ENCODE measurements at regions not wholly inside any gene's neighbourhood (a gene's known extent, or its start where the extent isn't known, plus 50 kb on each side); places are given as distances from the start of the nearest gene placed in this dataset.

DNA sequence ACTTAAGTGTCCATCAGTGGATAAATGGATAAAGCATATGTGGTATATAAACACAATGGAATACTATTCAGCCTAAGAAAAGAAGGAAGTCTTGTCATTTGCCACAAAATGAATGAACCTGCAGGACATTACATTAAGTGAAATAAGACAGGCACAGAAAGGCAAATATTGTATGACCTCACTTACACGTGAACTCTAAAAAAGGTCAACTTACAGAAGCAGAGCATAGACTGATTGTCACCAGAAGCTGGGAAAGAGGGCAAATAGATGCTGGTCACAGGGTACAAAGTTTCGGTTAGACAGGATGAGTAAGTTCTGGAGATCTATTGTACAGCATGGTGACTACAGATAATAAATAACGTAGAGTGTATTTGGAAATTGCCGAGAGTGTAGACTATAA is 247.7 kb downstream of the RAB28 start:
- no peak overlapping the region for H3K27ac ChIP-seq (ENCODE audit: extremely low read depth, low read depth, low read length)
- TF ChIP-seq ZBTB49 (tag by site-specific recombination; IDR thresholded peaks at IDR 0.05; ENCODE audit: low read depth) (no peak), EGR2 (tag by site-specific recombination; IDR thresholded peaks at IDR 0.05; ENCODE audit: low read depth) (no peak), FEZF1 (tag by site-specific recombination; IDR thresholded peaks at IDR 0.05) (no peak), ZNF660 (tag by site-specific recombination; IDR thresholded peaks at IDR 0.05) (no peak)
- H3K4me1 ChIP-seq (ENCODE audit: control insufficient read depth, insufficient read depth, low read length) = no peaks in the 10 kb centered on the region
- H3K9me3 ChIP-seq (ENCODE audit: control insufficient read depth, insufficient read depth, low read depth, low read length) = no peaks in the 10 kb centered on the region
- H3K36me3 ChIP-seq (ENCODE audit: control insufficient read depth in 2 of 2, insufficient read depth in 1 of 2, low read length in 2 of 2) = no peaks in the 10 kb centered on the region
- H3K4me3 ChIP-seq (ENCODE audit: low read depth, low read length) = no peak overlapping the region
- POLR2A ChIA-PET = no interaction called here
- CTCF ChIA-PET = interaction anchor here (0.7 kb wide), 1 partner anchor 389 kb away, joined by 3 read pairs; no protein-coding TSS in a partner anchor

DNA sequence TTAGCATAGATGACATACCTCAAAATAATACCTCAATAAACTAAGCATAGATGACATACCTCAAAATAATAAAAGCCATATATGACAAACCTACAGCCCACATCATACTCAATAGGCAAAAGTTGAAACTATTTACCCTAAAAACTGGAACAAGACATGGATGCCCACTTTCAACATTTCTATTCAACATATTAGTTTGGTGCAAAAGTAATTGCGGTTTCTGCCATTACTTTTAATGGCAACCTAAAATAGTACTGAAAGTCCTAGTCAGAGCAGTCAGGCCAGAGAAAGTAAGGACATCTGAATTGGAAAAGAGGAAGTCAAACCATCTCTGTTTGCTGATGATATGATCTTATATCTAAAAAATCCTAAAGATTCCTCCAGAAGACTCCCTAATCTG is 250.4 kb downstream of the RAB28 start:
- CTCF ChIA-PET = no interaction called here
- POLR2A ChIA-PET = no interaction called here
- no peaks in the 10 kb centered on the region for H3K9me3 ChIP-seq (ENCODE audit: control insufficient read depth, insufficient read depth, low read depth, low read length)
- H3K36me3 ChIP-seq (ENCODE audit: control insufficient read depth in 2 of 2, insufficient read depth in 1 of 2, low read length in 2 of 2) = no peaks in the 10 kb centered on the region
- TF ChIP-seq ZNF221 (tag by site-specific recombination; IDR thresholded peaks at IDR 0.05; ENCODE audit: borderline replicate concordance) = no peak
- TF ChIP-seq KLF7 (tag by site-specific recombination; IDR thresholded peaks at IDR 0.05; ENCODE audit: borderline replicate concordance) = no peak
- TF ChIP-seq ZNF155 (tag by site-specific recombination; IDR thresholded peaks at IDR 0.05) = no peak
- no peak for TF ChIP-seq ZFP41 (tag by site-specific recombination; IDR thresholded peaks at IDR 0.05; ENCODE audit: borderline replicate concordance)
- no peak for TF ChIP-seq ZNF658 (tag by site-specific recombination; IDR thresholded peaks at IDR 0.05)
- no peak for TF ChIP-seq TSHZ1 (tag by site-specific recombination; IDR thresholded peaks at IDR 0.05; ENCODE audit: borderline replicate concordance)
- no peak for TF ChIP-seq ZBTB49 (tag by site-specific recombination; IDR thresholded peaks at IDR 0.05; ENCODE audit: low read depth)
- TF ChIP-seq ZNF223 (tag by site-specific recombination; IDR thresholded peaks at IDR 0.05) = no peak
- TF ChIP-seq ZNF624 (tag by site-specific recombination; IDR thresholded peaks at IDR 0.05) = no peak
- no peak for TF ChIP-seq ZBTB26 (tag by site-specific recombination; optimal IDR thresholded peaks at IDR 0.05)
- TF ChIP-seq FEZF1 (tag by site-specific recombination; IDR thresholded peaks at IDR 0.05) = no peak
- TF ChIP-seq ELK4 (IDR thresholded peaks at IDR 0.05; ENCODE audit: borderline replicate concordance, low read depth, low read length) = no peak
- H3K4me1 ChIP-seq (ENCODE audit: control insufficient read depth, insufficient read depth, low read length) = no peaks in the 10 kb centered on the region
- no peak overlapping the region for H3K4me3 ChIP-seq (ENCODE audit: low read depth, low read length)
- no peak overlapping the region for H3K27ac ChIP-seq (ENCODE audit: extremely low read depth, low read depth, low read length)
